H1 (cell line): ENCODE measurements at regions not wholly inside any gene's neighbourhood (a gene's known extent, or its start where the extent isn't known, plus 50 kb on each side); places are given as distances from the start of the nearest gene placed in this dataset.

Source experiments
- CTCF ChIP-seq, 3 experiments: IDR thresholded peaks; 1 replicate in 2 of 3; 2 replicates in 1 of 3; pipeline versions ENCODE4 v1.5.1 to v1.6.1; 2011; ENCODE audit warnings: low read length in 3 of 3, mild to moderate bottlenecking in 3 of 3, inconsistent platforms in 2 of 3, low read depth in 1 of 3, moderate library complexity in 1 of 3; ENCODE audit not compliant: insufficient read depth in 1 of 3; ENCODE audit errors: control extremely low read depth in 1 of 3

- TF ChIP-seq CTCF (IDR thresholded peaks at IDR 0.05; ENCODE audit: control extremely low read depth in 1 of 3, insufficient read depth in 1 of 3, low read depth in 1 of 3, low read length in 3 of 3): no peak
Measured at GRCh38 chr10:129305046-129305445, 162.0 kb upstream of the MGMT start (continued).
